GM21529 (cell line): ENCODE measurements at regions not wholly inside any gene's neighbourhood (a gene's known extent, or its start where the extent isn't known, plus 50 kb on each side); places are given as distances from the start of the nearest gene placed in this dataset.
"Not testable (repeated sequence)": the region's sequence is repeated elsewhere in the genome, so short reads cannot be mapped to it uniquely, and the experiment has no call there.

Source experiments
- ATAC-seq: cut with Tn5 transposase; IDR thresholded peaks from one replicate; pipeline ENCODE4 v1.9.1; 2021; ENCODE audit not compliant: unreplicated experiment

- ATAC-seq = no peak
These were observed 290.2 kb upstream of the NCAM1 start for GRCh38 chr11:112670806-112671570.

DNA sequence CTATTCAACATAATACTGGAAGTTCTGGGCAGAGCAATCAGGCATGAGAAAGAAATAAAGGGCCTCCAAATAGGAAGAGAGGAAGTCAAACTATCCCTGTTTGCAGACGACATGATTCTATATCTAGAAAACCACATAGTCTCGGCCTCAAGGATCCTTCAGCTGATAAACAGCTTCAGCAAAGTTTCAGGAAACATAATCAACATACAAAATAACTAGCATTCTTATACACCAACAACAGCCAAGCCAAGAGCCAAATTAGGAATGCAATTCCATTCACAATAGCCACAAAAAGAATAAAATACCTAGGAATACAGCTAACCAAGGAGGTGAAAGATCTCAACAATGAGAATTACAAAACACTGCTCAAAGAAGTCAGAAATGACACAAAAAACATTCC, 287.8 kb upstream of the NCAM1 start:
- ATAC-seq = not testable (repeated sequence)

GRCh38 chr11:112685111-112685510, 276.1 kb upstream of the NCAM1 start:
- no peak for ATAC-seq

GRCh38 chr11:112689851-112690250, 271.4 kb upstream of the NCAM1 start:
- no peak for ATAC-seq

- ATAC-seq = no peak
These were observed 267.4 kb upstream of the NCAM1 start for GRCh38 chr11:112693781-112694180.

GRCh38 chr11:112694245-112694644, 267.0 kb upstream of the NCAM1 start:
- ATAC-seq = no peak

DNA sequence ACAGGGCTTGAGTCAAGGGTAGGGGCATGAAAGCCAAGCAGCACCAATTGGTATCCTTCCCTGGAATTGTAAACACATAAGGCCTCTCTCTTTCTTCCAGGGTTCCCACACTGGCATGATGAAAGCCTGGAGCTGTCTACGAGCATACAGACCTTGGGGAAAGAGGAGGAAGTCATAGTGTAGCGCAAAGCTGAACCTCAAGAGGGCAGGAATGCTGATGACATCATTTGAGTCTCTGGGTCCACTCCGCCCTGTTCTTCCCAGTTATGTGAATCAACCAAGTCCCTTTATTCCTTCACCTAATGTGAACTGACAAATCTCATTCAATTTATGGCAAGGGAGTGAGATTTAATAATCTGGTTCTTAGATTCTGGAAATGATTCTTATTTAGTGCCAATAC, 266.4 kb upstream of the NCAM1 start:
- ATAC-seq = no peak

GRCh38 chr11:112697391-112698178, 263.6 kb upstream of the NCAM1 start:
- no peak for ATAC-seq

GRCh38 chr11:112705148-112705547, 256.1 kb upstream of the NCAM1 start:
- no peak for ATAC-seq

DNA sequence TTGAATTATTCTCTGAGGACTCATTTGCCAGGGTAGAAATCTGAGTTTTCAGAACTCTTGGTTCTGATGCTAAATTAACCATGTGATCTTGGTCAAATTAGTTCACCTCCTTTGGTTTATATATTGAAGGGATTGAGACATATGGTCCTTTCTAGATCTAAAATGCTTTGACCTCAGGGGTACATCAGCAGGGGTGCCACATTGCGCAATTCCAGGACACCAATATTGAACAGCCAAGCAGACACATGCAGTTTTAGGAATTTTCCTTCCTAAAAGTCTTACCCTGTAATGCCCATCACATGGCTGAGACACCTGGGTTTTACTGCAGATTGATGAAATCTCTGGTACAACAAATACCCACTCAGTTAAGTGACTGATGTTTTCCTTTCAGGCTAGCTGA, 254.4 kb upstream of the NCAM1 start:
- no peak for ATAC-seq

- ATAC-seq = not testable (repeated sequence)
These were observed 246.9 kb upstream of the NCAM1 start for GRCh38 chr11:112714340-112714739.

GRCh38 chr11:112715056-112715455, 246.2 kb upstream of the NCAM1 start:
- ATAC-seq = no peak

DNA sequence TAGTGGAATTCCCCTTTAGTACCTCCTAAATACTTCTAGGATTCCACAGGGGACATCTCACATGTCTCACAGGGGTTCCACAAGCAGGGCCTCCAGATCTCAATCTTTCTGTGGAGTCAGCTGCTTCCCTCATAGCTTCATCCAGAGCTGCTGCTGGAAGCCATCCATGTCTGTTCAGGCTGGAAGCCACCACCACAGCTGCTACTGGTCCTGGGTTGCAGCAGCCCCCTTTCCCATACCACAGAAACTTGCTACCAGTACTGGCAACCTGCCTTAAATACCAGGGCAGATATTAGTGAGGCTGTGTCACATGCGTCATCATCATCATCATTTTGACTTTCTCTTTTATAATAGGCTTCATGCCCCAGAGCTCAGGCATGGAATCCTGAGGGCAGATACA, 242.7 kb upstream of the NCAM1 start:
- ATAC-seq = no peak

GRCh38 chr11:112719736-112720525, 241.3 kb upstream of the NCAM1 start:
- no peak for ATAC-seq

DNA sequence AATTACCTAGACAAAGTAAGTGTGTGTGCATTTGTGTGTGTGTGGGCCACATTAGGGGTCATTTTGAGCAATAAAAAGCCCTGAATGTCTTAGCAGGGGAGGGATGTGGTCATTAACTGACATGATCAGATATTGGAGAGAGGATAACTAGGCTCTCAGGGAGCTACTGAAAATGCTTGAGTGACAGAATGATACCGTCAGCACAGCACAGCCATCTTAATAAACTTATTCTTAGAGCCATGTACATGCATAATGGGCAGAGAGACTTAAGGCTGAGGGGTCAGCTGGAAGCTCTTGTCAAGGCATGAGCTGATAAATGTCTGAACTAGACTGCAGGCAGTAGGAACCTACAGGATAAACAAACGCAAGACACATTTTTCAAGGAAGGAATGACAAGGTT, 239.1 kb upstream of the NCAM1 start:
- ATAC-seq = no peak

GRCh38 chr11:112722876-112723275, 238.3 kb upstream of the NCAM1 start:
- ATAC-seq = no peak

DNA sequence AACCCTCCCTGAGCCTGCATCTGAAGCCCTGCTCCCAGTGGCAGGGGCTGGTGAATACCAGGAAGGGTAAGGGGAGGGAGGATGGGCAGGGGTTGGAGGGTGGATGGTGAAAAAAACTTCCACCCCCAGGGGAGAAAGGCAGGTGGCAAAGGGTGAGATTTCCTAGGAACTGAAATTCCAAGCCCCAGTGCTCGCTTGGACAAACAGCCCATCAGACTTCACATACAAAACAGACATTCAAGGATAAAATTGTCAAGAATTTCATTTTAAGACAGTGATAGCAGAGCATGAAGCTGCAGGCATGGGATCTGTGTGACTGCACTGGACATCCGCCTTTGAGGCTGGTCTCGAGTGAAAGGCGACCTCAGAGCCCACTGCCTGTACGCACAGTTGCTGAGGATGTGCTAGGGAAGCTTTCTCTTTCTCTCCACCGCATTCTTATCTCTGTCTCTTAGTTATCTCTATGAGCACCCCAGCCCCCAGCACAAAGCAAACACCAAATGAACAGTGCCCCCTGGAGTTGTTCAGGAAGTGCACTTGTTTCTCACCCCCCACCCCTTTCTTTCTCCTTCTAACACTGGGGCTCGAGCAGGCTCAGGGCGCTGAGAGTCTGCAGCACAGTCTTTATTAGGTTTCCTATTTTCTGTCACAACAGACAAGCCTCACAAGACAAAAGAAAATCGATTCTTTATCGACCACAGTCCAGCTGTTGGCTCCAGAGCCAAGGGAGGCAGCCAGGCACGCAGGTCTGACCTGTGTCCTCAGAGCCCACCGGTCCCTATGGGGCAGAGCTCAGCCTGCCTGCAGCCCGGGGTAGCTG, 237.3 kb upstream of the NCAM1 start:
- no peak for ATAC-seq

GRCh38 chr11:112724496-112724790, 236.8 kb upstream of the NCAM1 start:
- no peak for ATAC-seq

DNA sequence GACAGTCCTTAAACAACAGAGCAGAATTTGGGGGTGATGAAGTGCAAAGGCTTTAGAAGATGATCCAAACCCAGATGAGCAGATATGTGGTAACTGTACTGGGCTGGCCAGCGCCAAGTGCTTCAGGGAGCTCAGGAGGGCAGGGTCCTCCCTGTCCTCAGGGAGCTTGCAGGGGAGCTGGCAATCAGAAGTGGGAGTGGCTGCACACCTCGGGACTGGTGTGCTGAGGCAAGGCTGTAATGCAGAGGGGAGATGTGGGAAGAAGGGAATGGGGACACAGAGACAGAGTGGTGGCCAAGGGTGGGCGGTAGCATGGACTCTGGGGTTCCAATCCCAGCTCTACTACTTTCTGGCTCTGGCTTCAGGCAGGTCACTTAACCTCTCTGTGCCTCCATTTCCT, 235.6 kb upstream of the NCAM1 start:
- no peak for ATAC-seq

DNA sequence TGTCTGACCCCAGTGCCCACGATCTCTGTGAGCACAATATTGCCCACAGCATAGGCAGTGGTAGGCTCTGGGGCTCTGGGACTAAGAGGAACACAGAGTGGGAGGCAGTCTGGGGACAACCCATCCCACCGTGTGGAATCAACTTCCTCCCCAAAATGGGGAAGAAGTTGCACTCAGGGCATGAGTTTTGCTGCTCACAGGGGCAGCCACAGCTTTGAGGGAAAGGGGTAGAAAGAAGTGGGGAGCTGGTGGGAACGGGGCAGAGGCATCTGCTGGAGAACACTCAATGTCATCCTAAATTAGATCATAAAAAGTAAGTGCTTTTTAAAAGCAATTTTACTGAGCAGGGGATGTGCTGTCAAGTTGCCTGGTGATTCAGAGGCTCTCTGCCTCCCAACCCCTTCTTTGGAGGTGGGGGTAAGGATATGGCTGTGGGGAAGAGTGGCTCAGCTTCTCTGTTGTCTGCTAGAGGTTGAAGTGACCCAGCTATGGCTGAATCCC, 233.8 kb upstream of the NCAM1 start:
- ATAC-seq = no peak

DNA sequence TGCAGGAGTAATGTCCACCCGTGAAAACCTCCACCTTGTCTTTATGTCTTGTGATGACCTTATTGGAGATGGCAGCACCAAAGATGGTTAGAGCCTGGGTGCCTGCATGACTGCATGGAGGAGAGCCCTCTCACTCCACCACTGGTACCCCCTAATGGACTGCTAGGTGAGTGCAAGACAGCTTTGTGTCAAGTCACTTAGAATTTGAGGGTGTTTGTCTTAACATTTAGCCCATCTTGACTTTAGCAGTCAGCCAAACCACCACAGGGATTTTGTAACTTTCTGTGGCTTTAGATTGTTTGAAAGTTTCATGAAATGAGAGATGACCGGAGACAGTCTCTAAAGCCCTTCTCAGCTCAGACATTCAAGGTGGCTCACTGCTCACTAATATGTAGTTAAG, 232.9 kb upstream of the NCAM1 start:
- no peak for ATAC-seq
